ENCODE measurements at regions not wholly inside any gene's neighbourhood (a gene's known extent, or its start where the extent isn't known, plus 50 kb on each side); places are given as distances from the start of the nearest gene placed in this dataset.

GRCh38 chr6:22970004-22970403 lies 400.6 kb downstream of the HDGFL1 start:
- Histone ChIP-seq H3K27ac (ENCODE audit: low read length) (no peak overlapping the region), H3K27me3 (ENCODE audit: insufficient read depth, low read depth, low read length) (no peaks in the 10 kb centered on the region), H3K79me2 (replicated peaks; ENCODE audit: insufficient read depth, low read length) (no peaks in the 10 kb centered on the region), H3K9ac (ENCODE audit: low read length) (no peak overlapping the region), H3K9me2 (ENCODE audit: insufficient read depth, low read length) (no peaks in the 10 kb centered on the region), H4K20me1 (ENCODE audit: insufficient read depth) (no peaks in the 10 kb centered on the region), H3K4me3 (ENCODE audit: low read length) (no peak overlapping the region), H3F3A (ENCODE audit: insufficient read depth, low read length, poor library complexity, severe bottlenecking) (no peaks in the 10 kb centered on the region), H3K9me3 (ENCODE audit: low read length) (no peaks in the 10 kb centered on the region), H3K36me3 (ENCODE audit: insufficient read depth, low read length) (no peaks in the 10 kb centered on the region), H3K4me2 (ENCODE audit: low read length) (no peak overlapping the region), H2AFZ (ENCODE audit: low read depth, low read length) (no peak overlapping the region)
- TF ChIP-seq POLR2AphosphoS5 (IDR thresholded peaks at IDR 0.05), result no peak
- TF ChIP-seq REST (IDR thresholded peaks at IDR 0.05; ENCODE audit: borderline replicate concordance), result no peak
- no peak for TF ChIP-seq RAD21 (conservative IDR thresholded peaks at IDR 0.05)
- TF ChIP-seq EP300 (conservative IDR thresholded peaks at IDR 0.05; ENCODE audit: poor library complexity, severe bottlenecking), result no peak
- TF ChIP-seq MXI1 (conservative IDR thresholded peaks at IDR 0.05; ENCODE audit: poor library complexity, severe bottlenecking), result no peak
- TF ChIP-seq SMC3 (conservative IDR thresholded peaks at IDR 0.05; ENCODE audit: poor library complexity), result no peak
- no peak for TF ChIP-seq CTCF (IDR thresholded peaks at IDR 0.05; ENCODE audit: poor library complexity, severe bottlenecking)
- no peak for TF ChIP-seq TAF1 (IDR thresholded peaks at IDR 0.05; ENCODE audit: low read depth)
- no peak for TF ChIP-seq EZH2 (IDR thresholded peaks at IDR 0.05; ENCODE audit: borderline replicate concordance, insufficient read depth, low read length, poor library complexity, severe bottlenecking)

GRCh38 chr6:22972771-22973170 lies 403.4 kb downstream of the HDGFL1 start:
- no peaks in the 10 kb centered on the region for H3K9me2 ChIP-seq (ENCODE audit: insufficient read depth, low read length)
- H3F3A ChIP-seq (ENCODE audit: insufficient read depth, low read length, poor library complexity, severe bottlenecking), result no peaks in the 10 kb centered on the region
- no peaks in the 10 kb centered on the region for H3K36me3 ChIP-seq (ENCODE audit: insufficient read depth, low read length)
- no peak overlapping the region for H3K9ac ChIP-seq (ENCODE audit: low read length)
- H4K20me1 ChIP-seq (ENCODE audit: insufficient read depth), result no peaks in the 10 kb centered on the region
- H3K79me2 ChIP-seq (replicated peaks; ENCODE audit: insufficient read depth, low read length), result no peaks in the 10 kb centered on the region
- no peak overlapping the region for H3K4me3 ChIP-seq (ENCODE audit: low read length)
- no peak overlapping the region for H2AFZ ChIP-seq (ENCODE audit: low read depth, low read length)
- H3K9me3 ChIP-seq (ENCODE audit: low read length), result no peaks in the 10 kb centered on the region
- no peaks in the 10 kb centered on the region for H3K27me3 ChIP-seq (ENCODE audit: insufficient read depth, low read depth, low read length)
- H3K27ac ChIP-seq (ENCODE audit: low read length), result no peak overlapping the region
- TF ChIP-seq EZH2 (IDR thresholded peaks at IDR 0.05; ENCODE audit: borderline replicate concordance, insufficient read depth, low read length, poor library complexity, severe bottlenecking) (no peak), REST (IDR thresholded peaks at IDR 0.05; ENCODE audit: borderline replicate concordance) (no peak), POLR2AphosphoS5 (IDR thresholded peaks at IDR 0.05) (no peak), RAD21 (conservative IDR thresholded peaks at IDR 0.05) (no peak), SMC3 (conservative IDR thresholded peaks at IDR 0.05; ENCODE audit: poor library complexity) (no peak), MXI1 (conservative IDR thresholded peaks at IDR 0.05; ENCODE audit: poor library complexity, severe bottlenecking) (no peak), EP300 (conservative IDR thresholded peaks at IDR 0.05; ENCODE audit: poor library complexity, severe bottlenecking) (no peak), CTCF (IDR thresholded peaks at IDR 0.05; ENCODE audit: poor library complexity, severe bottlenecking) (no peak), TAF1 (IDR thresholded peaks at IDR 0.05; ENCODE audit: low read depth) (no peak)
- no peak overlapping the region for H3K4me2 ChIP-seq (ENCODE audit: low read length)

Data from neural cell (in vitro differentiated cells).